Anterior cingulate cortex (tissue), 58 donors: ENCODE measurements at regions not wholly inside any gene's neighbourhood (a gene's known extent, or its start where the extent isn't known, plus 50 kb on each side); places are given as distances from the start of the nearest gene placed in this dataset.
"Not testable (repeated sequence)": the region's sequence is repeated elsewhere in the genome, so short reads cannot be mapped to it uniquely, and the experiment has no call there.

Experiments
- DNase-seq, 58 donors: peaks; one replicate each; lab custom pipeline; 2025; lab: John Stamatoyannopoulos, UW

DNA sequence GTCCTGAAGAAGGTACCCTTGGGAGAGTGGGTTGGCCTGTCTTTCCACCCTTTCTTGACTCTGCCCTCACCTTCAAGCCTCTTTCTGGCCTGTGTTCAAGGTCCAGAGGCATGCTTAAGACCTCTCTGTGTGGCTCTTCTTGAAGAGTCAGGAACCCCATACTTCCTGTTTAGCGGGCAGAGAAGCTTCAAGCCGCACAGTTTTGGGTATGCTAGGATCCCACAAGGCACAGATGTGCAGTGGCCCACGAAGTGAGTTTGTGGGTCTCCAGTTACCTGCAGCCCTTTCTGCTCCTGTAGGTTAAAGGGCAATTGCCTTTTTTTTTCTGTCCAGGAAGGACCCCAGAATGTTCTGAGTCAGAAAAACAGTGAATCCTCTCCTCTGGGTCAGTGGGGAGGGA, 87.4 kb upstream of the FCGR1A start:
- DNase-seq, result not testable (repeated sequence)

DNA sequence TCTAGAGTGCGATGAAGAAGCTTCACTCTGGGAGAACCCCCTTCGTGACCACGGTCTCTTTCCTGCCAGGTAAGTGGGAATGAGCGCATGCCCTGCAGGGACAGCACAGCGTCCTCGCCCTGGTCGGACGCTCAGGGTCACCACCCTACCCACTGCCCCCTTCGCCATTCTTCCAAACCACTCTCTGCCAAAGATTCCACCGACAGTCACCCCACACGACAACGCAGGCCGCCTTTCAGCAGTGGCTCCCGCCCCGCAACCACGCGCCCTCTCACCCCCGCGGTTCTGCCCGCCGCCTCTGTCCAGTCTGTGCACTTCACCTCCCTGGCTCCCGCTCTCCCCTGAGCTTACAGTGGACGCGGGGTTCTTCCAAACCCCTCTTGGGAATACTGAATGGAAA, 82.3 kb upstream of the FCGR1A start:
- DNase-seq, result not testable (repeated sequence)

DNA sequence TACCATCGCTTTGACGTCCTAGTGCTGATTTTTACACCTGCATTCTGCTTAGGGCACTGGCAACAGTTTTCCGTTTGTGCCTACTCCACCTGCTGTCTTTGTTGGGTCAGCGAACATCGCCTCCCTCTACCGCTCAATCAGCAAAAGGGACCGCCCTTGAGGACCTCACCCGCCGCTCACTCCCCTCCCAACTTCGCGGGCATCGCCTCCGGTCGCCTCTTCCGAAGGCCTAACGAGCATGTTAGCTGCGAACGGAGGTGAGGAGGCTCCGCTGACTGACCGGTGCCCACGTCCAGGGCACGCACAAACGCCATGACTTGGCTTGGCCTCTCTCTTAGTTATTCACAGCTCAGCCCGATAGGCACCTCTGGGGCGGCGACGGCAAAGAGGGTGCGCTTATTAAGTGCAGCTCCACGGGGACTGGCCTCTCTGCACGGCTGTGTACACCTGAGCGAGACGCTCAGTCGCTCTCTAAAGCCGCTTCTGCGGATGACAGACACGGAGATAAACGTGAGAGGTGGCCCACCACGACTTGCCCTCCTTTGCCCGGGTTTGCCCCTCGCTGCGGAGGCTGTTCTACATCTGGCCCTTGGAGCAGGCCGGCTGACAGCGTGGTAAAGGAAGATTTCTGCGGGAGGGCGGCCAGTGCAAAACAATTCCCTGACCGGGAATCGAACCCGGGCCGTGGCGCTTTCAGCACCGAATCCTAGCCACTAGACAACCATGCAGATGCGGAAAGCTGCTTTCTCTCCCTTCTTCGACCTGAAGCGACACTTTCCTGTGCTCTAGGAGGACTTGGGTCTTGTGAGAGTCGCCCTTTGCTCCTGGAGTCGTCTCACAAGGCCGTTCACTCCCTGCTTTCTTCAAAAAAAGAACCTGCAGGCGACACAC, 81.6 kb upstream of the FCGR1A start:
- not testable (repeated sequence) for DNase-seq

DNA sequence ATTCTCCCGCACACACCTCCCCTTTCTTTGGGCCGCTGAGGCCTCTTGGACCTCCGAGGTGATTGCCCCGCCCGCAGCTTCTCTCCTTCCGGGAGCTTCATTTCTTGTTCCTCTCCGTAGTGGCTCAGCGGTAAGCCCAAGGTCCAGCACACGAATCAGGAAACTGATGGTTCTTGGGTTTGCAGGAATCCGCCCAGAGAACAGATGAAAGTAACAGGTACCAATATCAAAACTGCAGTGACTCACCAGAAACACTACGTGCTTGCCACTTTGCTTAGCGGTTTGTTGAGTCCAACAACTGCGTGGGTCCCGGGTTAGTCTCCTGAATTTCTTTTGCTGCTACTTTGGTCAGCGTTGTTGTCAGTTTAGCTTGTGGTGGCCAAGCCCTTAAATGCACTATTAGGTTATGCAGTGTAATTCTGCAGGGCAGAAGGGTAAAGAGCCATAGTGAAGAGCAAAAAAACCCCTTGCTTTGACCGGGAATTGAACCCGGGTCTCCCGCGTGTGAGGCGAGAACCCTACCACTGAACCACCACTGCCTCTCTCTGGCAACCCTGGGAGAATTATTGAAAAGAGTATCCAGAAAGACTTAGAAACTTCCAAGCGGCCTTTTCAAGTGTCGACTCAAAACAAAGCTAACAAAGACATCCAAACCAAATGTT, 74.2 kb upstream of the FCGR1A start:
- DNase-seq, result peak in 35 of 58 donors; percentile 5 to 87 (median 49)

DNA sequence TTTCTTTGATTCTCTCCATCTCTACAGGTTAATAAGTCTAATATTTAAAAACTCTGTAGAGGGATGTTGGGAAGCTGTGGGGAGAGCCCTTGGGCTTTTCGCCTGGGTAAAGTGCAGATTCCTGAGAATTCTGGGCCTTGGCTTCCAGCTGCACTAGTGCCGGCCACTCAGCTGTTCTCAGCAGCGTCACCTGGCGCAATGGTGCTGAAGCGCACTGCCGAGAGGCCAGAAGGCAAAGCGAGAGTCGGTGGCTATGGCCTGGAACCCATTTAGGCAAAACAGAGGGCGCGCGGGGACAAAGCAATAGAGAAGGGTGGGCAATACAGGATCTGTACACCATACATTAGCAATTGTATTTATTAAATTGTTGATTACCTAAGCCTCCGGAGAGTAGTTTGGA, 70.8 kb upstream of the FCGR1A start:
- DNase-seq, result not testable (repeated sequence)

DNA sequence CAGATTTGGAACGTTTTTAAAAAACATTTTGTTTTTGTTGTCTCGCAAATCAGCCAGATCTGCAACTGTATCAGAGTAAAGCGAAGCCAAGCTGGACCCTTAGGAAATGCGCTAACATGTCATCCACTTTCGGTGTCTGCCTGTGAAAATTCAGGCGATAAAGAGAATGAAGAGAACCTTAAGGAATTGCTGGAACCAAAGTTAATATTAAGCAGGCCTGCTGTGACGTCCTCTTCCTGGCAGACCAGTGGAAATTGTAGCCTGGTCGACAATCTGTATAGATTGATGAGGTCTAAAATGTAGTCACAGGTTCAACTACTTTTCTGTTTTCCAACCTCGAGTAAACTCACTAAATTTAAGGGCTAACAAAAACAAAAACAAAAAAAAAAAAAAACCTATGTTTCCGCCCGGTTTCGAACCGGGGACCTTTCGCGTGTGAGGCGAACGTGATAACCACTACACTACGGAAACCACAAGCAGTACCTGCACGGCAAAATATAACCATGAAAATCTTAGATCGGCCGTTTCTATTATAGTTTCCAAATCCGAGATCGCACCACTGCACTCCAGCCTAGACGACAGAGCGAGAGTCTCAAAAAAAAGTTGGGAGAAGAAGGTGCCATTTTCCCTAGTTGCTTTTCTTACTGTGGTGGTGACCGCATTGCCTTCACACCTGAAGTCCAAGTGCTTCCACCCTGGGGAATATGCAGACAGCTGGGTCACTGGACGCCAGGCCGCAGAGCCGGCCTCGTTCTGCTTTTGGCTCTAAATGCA, 70.2 kb upstream of the FCGR1A start:
- peak in 20 of 58 donors; percentile 0 to 41 (median 3) for DNase-seq

DNA sequence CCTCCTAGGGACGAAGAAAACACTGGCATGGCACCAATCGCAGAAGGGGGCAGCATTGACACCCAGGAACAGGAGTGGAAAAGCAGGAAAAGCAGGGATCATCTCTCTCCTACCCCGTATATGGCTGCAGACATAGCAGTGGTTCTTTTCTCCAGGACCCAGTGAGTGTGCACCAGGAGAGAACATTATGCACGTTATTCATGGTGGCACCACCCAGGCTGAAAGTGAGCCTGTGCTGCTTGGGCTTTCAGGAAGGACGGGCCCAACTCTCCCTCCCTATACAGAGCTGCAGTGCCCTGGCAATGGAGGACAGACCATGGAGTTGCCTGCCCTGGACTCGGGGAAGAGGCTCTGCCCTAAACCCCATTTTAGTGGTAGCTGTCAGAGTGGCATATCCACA, 69.0 kb upstream of the FCGR1A start:
- not testable (repeated sequence) for DNase-seq

DNA sequence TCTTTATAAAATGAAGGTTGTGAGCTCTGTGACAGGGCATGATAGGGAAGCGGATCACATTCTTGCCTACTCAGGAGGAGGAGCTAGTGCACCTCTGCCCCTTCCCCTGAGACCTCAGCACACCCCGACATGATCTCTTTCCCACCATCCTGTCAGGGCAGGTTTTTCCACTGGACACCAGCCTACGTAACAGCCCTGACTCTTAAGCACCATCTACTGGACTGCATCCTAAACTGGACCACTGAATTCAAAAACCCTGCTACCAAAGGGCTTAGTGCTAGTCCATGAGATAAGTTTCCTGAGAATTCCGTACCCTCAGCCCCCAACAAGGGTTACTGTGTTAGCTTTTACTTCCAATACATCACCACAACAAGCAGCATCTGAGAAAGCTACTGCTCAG, 68.5 kb upstream of the FCGR1A start:
- not testable (repeated sequence) for DNase-seq

DNA sequence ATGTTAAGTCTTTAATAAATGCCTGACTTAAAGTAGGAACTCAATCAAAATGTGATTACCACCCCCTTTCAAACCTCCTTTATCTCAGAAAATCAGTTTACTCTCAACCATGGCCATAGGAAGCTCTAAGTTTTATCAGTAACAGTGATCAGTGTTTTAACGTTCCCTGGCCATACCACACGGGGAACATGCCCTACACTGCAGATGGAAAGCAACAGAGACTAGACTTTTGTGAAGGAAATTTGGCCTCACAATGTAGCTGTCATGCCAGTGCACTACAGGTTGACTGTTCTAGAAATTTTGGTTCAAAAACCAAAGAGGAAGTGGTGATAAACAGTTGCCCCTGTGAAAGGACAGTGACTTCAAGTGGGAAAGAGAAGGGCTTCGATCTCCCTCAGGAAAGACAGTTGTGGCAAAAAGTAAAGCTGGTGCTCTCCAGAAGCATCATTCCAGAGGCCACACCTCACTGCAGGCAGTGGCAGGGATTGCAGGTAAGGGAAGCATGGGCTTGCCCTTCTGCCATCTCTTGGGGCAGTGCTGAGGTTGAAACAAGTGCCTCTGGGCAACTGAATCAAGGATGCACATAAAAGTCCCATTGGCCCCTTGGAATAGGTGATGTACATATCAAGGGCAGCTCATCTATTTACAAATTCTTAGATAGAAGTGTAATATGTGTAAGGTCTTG, 57.7 kb upstream of the FCGR1A start:
- not testable (repeated sequence) for DNase-seq

DNA sequence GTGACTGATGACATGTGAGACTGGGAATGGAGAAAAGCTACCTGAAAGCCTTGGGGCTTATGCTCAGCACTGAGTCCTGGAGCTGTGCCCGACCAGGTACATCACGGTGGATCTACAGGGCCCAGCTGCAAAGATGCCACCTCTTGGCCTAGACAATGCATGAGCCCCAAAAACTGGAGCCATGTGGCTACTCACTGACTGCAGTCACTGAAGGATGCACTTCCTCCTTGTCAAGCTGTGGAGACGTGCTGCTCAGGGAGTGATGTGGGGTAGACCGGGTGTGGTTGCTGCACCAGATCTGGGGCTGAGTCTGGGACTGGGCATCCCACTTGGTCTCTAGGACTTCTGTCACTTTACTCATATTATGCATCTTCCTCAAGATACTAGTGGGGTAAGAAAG, 55.8 kb upstream of the FCGR1A start:
- DNase-seq, result not testable (repeated sequence)

DNA sequence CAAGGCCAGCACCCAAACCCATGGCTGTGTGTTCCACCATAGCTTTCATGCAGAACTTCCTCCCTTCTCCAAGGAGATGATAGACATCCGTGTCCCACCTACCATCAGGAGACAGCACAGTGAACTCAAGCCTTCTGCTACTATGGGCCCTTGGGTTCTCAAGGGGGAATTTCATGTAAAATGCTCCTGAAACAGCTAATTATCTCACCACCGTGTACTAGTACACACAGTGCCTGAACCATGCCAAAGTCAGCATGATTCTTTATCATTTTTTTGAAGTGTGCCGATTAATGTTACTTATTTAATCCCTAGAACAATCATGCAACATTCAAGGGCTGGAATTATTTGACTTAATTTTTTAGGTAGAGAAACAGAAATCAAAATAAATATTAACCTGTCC, 53.9 kb upstream of the FCGR1A start:
- not testable (repeated sequence) for DNase-seq
